Fibroblast of the conjunctiva (primary cell): ENCODE measurements at regions not wholly inside any gene's neighbourhood (a gene's known extent, or its start where the extent isn't known, plus 50 kb on each side); places are given as distances from the start of the nearest gene placed in this dataset.

Experiments used
- DNase-seq: peaks from one replicate; pipeline ENCODE4 v3.0.0-alpha.2; 2010; ENCODE audit warnings: low read depth

GRCh38 chr5:77948476-77948875 lies 172.3 kb upstream of the TBCA start:
- DNase-seq, result no peak

- no peak for DNase-seq
Observed at GRCh38 chr5:77947041-77947428, 170.9 kb upstream of the TBCA start.

GRCh38 chr5:77946381-77947040 lies 170.4 kb upstream of the TBCA start:
- DNase-seq, result no peak

- no peak for DNase-seq
Observed at GRCh38 chr5:77945874-77946273, 169.7 kb upstream of the TBCA start.

- DNase-seq, result no peak
Observed at GRCh38 chr5:77944757-77945340, 168.7 kb upstream of the TBCA start.

GRCh38 chr5:77943851-77944250 lies 167.7 kb upstream of the TBCA start:
- DNase-seq, result no peak

- DNase-seq, result no peak
Observed at GRCh38 chr5:77942578-77943239, 166.6 kb upstream of the TBCA start.

GRCh38 chr5:77937015-77937908 lies 161.1 kb upstream of the TBCA start:
- no peak for DNase-seq

- no peak for DNase-seq
Observed at GRCh38 chr5:77936365-77936693, 160.2 kb upstream of the TBCA start.

GRCh38 chr5:77935506-77936364 lies 159.6 kb upstream of the TBCA start:
- DNase-seq, result no peak

- no peak for DNase-seq
Observed at GRCh38 chr5:77928776-77929300, 152.7 kb upstream of the TBCA start.

- no peak for DNase-seq
Observed at GRCh38 chr5:77926337-77926736, 150.2 kb upstream of the TBCA start.

GRCh38 chr5:77925503-77925902 lies 149.4 kb upstream of the TBCA start:
- DNase-seq, result no peak

GRCh38 chr5:77924081-77924480 lies 147.9 kb upstream of the TBCA start:
- DNase-seq, result no peak

- no peak for DNase-seq
Observed at GRCh38 chr5:77923666-77924065, 147.5 kb upstream of the TBCA start.

- no peak for DNase-seq
Observed at GRCh38 chr5:77921094-77921768, 145.1 kb upstream of the TBCA start.

- no peak for DNase-seq
Observed at GRCh38 chr5:77920359-77921058, 144.4 kb upstream of the TBCA start.

- no peak for DNase-seq
Observed at GRCh38 chr5:77915346-77915745, 139.2 kb upstream of the TBCA start.

- DNase-seq, result no peak
Observed at GRCh38 chr5:77912721-77913120, 136.6 kb upstream of the TBCA start.

GRCh38 chr5:77910602-77911188 lies 134.6 kb upstream of the TBCA start:
- no peak for DNase-seq
